Activated CD4-positive, CD25-positive, alpha-beta regulatory T cell treated with anti-CD3 and anti-CD28 coated beads, Interleukin-2, amount 50 U/mL, for 24 hours (primary cell): ENCODE measurements at regions not wholly inside any gene's neighbourhood (a gene's known extent, or its start where the extent isn't known, plus 50 kb on each side); places are given as distances from the start of the nearest gene placed in this dataset.

Experiments used
- ATAC-seq, 2 donors: fragments of 150-1000 bp; cut with Tn5 transposase; one replicate each; pipeline ENCODE4 v1.10.0; 2021; ENCODE audit warnings: mild to moderate bottlenecking in 1 of 2, moderate library complexity in 1 of 2

DNA sequence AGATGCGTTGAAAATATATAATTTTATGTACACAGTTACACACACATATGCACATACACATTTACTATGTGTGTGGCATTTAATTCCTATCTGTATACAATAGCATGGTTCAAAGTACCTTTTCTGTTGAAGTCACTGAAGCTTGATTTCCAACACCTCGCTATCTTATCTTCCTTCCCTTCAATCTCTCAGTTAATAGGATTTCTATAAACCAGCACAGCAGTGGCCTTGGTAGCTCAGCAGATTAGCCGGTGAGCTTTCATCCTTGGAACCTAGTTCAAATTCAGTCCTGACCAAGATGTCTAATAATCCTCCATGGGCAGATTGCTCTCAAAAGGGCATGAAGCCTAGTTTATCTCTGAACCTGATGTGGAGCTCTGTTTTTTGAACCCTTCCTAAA is 2389.5 kb downstream of the MAT2B start:
- ATAC-seq, result no peak

DNA sequence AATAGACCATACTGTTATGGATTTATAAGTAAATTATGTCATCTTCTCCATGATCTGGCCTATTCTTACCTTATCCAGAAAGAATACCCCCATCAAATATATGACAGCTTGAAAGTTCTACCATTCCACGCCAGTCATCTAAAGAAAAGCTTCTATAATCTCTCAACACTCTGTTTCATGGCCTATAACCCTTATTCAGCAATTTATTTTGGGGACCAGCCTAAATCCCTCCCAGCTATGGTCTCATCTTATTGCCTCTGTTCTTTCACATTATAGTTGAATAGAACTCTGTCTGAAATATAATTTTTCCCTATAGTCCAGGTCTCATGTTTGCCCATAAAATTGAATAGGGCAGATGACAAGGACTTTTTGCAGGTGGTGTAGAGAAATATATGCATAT is 2387.6 kb upstream of the WWC1 start:
- ATAC-seq, result no peak

DNA sequence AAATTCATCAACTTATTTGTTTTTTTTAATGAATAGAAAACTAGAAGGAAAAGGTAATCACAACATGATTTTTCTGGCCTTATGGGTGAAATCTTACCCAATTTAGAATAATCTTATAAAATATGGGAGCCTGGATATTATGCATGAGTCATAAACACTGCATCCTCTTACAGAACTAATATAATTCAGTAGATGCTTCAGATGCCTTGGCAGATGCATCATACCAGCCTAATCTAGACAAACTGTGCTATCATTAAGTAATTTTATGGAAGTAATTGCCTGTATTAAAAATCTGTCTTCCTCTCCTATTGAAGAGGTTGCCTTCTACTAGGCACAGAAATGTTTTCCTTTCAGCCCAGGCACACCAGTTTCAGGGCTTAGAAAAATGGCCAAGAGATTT is 2384.6 kb upstream of the WWC1 start:
- ATAC-seq, result no peak

DNA sequence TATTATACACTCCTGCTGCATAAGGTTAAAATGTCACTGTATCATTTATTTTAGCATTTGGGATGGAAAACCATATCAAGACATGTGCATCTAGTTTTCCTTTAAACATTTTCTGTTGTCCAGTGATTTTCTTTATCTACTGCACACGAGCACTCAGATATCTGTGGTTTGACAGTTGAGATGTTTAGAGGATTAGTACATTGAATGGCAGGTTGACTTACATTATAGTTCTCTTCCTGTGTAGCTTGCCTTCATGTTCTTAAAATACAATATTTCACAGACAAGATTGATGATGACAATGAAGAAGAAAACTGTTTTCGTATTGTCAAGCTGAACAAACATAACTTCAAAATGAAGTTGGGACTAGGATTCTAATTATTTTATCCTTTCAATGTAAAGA is 2378.4 kb upstream of the WWC1 start:
- ATAC-seq, result no peak

DNA sequence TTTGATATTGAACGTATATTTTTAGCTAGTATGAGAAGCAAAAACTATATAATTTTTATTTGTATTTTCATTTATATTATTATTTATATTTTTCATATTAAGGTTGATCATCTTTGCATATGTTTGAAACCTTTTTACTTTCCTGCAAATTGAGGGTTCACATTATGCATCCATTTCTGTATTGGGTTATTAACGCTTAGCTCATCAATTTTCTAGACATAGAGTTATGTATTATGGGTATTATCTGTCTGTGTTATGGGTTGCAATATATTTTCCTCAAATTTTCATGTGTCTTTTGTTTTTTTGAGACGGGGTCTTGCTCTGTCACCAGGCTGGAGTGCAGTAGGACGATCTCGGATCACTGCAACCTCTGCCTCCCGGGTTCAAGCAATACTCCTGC is 2377.0 kb upstream of the WWC1 start:
- no peak for ATAC-seq

DNA sequence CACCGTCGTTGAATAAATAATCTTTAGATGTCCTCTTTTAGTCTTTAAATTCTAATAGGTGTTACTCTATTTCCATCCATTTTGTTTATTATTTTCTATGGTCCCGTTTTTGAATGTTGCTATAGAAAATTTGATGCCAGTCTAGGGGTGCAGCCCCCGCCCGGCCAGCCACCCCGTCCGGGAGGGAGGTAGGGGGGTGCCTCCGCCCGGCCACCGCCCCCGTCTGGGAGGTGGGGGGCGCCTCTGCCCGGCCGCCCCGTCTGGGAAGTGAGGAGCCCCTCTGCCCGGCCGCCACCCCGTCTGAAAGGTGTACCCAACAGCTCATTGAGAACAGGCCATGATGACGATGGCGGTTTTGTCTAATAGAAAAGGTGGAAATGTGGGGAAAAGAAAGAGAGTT is 2372.2 kb upstream of the WWC1 start:
- ATAC-seq, result no peak

DNA sequence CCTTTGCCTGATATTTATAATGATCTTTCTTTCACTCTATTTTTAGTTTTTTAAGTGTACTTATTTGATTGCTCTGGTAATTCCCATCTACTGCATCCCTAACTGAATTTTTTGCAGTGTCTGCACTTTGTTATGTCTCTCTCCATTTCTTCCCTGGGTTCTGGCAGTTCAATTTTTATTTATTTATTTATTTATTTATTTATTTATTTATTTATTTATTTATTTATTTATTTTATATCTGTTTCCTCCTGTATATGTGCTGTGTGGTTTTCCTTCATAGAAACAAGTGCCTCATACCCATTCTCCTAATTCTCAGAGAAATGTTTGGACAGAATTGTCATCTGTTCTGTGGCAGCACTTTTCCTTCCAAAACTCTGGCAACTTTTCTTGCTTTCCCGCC is 2370.8 kb upstream of the WWC1 start:
- no peak for ATAC-seq

DNA sequence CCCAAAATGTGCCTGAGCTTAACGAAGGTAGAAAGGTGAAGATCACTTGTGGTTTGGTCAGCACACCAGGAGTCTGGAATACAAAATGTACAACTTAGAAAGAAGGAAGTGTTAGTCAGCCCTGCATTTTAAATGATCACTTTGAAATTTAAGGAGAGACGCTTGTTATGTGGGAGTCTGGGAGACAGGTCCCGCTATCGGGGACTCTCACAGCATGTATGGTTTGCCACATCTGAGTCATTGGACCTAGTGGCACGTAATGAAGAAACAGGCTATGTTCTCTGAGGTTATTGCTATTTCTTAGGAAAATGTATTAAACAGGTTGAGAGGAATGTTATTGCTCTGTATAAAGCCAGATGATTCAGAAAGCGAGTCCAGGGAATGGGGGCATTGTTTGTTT is 2362.5 kb upstream of the WWC1 start:
- ATAC-seq, result no peak

DNA sequence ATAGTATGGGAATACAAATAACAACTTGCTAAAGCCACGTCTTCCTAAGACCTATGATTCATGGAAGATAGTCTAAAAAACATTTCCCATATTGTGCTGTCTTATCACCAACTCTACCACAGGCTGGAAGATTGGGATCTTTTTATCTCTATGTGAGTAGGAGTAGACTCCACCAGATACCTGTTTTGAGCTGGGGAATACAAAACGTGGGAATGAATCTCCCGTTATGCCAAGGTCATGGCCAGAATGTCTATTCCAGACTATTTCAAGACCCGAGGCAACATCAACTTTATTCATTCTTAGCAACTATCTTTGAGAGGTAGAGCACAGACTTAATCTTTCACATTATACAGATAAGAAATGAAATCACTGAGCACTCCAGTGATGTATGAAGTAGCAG is 2350.9 kb upstream of the WWC1 start:
- no peak for ATAC-seq

DNA sequence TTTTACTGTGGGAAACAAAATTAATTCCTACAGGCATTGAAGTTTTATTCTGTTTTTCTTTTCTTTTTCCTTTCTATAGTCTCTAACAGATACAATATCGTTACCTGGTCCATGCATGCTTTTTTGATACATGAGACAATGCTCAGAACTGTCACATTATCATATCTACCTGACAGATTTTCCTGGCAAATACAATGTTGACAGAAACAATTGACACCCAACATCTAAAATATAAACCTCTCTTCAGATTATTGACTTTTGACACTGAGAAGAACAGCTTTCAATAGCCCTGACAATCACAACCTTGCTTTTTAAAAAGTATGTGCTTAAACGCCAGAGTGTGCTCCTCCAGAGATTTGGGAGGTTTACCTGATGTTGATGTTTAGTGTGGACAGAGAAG is 2334.6 kb upstream of the WWC1 start:
- ATAC-seq, result no peak

DNA sequence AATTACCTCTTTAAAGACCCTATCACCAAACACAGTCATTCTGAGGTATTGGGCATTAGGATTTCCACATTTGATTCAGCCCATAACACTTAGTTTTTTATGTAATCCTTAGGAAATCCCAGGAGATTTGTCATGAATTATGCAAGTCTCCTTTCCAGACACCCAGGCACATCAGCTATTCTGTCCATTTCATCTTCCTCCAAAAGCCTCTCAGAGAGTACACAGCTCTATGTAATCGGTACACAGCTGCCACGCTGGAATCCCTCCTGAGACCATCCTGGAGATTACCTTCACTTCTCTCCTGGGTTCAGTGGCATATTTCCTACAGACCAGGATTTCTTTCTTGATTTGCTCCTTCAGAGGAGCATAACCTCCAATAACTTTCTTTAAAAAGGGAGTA is 2309.8 kb upstream of the WWC1 start:
- ATAC-seq, result no peak

DNA sequence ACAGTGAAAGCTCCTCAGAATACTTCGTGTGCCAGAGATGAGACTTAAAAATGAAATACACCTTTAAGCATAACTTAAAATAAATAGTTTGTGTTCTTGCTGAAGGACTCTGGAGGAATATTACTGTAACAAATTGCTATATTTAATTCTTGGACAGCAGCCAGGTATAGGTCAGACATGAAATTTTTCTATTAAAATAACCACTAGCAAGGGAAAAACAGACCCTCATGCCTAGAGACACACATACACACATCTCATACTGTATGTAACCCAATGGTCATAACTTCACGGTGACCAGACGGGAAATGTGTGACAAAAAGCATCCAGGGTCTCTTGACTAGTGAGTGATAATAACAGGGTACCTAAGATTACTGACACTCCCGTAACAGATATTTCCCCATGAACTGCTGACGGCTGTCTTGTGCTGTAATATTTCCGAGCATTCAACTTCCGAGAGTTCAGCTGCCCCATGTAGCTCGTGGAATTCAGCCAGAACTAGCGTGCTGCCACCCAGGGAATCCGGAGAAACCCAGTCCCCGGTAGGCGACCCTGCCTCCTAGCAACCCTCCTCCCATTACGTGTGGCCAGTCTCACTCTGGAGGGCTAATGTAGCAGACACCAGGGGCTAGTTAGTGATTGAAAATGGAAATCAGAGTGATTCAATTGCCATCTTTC is 2295.1 kb upstream of the WWC1 start:
- ATAC-seq, result no peak

DNA sequence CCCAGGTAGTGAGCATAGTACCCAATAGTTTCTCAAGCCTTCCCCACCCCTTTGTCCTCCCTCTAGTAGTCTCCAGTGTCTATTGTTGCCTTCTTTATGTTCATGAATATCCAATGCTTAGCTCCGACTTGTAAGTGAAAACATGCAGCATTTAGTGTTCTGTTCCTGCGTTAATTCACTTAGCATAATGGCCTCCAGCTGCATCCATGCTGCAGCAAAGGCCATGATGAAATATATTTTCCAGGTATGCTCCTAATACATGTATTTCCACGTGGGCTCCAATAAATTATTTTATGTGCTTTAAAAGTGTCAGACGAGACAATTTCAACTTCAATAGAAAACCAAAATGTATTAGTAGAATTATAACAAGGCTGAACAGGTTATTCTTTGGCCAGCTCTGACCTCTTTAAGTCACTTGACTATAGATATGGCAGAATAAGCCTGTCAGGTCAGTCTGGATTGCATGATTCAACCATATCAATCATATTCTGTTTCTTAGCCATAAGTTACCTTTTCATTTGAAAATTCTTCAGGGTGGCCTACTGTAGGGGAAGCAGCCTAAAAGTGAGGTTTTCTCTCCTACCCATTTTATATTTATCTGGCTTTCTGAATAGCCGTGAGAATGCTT is 2291.6 kb upstream of the WWC1 start:
- no peak for ATAC-seq

DNA sequence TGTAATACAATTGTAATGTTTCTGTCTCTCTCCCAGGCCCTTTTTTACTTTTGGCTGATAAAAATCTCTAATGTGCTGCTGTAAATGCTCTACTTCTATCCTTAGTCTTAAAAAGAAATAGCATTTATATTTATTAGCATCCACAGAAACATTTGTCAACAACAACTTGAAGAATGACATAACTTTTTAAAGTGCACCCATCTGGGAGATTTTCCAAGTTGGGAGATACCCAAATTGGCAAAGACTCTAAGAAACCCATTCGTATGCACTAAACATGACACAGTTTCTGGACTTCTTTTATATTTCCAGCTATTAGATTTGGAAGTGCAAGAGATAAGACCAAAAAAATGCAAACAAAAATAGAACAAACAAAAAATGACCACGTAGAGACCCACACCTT is 2287.4 kb upstream of the WWC1 start:
- ATAC-seq, result no peak

DNA sequence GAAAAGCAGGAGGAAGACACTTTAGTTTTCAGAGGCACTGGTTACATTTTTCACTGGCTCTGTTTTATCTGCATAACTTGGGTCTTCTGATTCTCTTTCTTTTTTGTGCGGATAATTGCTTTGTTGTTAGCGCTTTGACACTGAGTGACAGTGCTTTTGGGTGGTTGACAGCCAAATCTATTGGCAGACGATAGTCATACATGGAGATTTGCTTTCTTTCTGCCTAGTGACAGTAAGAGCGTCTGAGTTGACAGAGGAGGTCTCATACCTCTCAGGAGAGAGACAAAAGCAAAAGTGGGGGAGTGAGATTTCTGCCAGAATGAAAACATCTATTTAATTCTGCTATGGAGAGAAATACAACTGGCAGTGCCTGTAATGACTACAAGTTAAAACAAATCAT is 2278.0 kb upstream of the WWC1 start:
- ATAC-seq, result no peak

DNA sequence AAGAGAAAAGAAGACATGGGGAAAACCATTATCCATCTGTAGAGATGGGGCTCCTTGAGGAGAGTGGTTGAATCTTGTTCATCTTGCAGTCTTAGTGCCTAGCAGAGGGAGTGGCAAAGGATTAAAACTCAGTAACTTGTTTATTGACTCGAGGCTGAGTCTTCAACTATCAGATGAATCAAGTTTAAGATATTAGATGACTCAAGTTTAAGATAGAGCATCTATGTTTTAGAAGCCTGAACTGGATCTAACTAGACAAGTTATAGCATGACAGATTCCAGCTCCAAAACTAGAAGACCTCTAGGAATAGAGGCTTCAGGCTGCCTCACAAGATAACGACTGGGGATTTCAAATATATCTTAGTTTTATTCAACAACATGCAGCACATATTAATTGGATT is 2277.2 kb upstream of the WWC1 start:
- ATAC-seq, result no peak

DNA sequence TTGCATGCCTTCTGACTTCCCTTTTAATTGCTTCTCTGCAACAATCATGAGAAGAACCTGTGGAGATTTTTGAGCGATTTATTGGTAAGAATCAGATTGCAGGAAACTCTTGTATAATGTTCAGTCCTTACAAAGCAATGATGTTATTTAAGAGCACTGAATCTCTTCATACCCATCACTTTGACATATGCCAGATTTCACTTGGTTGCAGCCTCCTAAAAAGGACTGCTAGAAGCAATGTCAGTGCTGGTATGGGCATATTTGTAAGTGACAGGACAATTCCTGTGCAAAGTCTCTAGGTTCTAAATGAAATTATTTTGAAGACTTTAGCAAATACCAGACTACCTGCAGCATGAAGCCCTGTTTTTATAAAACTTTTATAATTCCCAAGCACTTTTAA is 2272.7 kb upstream of the WWC1 start:
- ATAC-seq, result no peak

DNA sequence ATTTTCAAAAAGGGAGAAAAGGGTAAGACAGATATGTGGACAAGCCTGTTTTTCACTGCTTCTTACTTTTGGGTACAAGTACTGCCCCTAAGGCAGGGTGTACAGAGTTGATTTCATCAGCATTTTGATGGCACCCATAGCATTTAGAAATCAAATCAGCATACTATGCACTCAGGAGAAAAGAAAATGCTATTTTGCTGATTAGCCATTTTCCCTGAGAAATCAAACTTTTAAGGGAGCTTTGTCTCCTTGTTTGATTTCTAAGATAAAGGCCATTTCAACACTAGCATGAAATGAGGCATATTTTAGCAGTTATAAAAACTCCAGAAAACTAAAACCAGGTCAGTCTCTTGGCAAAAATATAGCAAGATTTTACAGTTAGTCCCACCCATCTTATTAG is 2269.4 kb upstream of the WWC1 start:
- ATAC-seq, result no peak

DNA sequence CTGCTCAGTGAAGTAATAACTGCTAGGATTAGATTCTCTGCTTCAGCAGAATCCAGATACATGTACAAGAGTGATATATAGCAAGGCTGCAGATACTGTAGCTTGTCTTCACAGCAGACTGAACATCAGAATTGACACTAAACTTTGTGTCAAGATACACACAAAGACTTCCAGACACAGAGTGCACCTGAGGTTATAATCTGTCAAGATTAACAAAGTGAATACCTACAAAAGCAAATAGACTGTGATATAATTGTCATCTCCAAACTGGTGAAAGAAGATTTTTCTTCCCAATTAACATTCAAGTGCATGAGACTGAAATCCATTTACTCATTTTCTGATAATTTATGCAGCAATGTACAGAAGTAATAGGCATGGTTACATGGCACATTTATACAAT is 2266.5 kb upstream of the WWC1 start:
- no peak for ATAC-seq

DNA sequence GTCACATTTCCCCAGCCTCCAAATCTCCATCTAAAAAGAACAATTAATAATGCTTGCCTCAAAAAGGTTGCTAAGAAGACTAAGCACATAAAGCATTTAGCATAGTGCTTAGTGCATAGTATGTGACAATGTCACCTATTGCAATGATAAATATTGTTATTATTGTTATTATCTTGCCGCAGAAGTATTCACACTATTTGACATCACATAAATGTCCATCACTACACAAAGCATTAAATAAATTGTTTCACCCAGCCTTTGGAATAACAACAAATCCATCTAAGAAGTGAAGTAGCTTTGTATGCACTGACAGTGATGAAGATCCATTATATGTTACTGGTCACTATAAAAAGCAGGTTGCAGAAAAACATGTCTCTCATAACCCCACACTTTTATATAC is 2263.9 kb upstream of the WWC1 start:
- no peak for ATAC-seq

DNA sequence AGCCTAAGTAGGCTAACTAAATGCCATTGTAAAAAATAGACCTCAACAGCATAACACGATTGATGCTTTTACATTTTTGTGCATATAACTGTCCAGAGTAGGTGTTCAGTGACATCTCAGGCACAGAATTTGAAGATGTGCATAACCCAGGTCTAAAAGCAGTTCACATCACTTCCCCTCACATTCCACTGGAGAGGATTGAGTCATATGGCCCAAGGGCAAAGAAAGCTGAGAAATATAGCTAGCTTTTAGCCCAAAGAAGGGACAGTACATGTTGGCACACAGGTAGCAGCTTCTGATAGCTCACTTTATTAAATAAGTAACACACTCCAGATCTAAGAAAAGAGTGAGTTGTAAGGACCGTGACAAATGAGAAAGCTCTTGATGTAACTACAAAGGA is 2259.5 kb upstream of the WWC1 start:
- no peak for ATAC-seq

DNA sequence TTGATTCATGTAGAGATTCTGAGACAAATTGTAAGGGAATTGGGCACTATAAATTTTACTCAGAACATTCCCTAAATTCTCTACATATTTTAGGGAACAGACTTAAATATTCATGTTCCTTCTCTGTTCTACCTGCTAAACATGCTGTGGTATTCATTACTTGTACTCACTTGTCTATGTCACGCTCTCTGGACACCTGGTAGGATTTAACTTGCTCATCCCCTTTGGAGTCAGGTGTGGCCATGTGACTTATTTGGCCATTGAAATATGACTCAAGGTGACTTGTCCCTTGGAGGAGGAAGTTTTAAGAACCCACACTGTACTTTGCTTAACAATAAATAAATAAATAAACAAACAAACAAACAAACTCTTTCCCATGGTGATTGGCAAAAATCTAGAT is 2258.8 kb upstream of the WWC1 start:
- ATAC-seq, result no peak

DNA sequence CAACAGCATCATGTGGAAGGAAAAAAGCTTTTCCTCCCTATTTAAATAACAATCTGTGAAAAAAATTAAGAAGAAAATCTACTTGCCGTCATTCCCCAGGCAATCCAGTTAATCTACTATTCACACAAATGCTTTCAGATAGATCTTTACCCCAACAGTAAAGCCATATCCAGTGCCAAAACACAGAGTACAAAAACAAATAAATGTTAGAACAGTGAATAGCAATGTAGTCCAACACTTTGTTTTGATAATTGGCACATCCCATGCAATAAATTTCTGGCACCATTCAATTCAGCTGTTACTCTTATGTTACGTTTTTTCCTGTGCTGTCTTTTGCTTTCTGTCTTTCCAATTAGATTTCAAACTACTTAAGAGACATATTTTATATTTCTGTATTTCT is 2245.5 kb upstream of the WWC1 start:
- no peak for ATAC-seq

DNA sequence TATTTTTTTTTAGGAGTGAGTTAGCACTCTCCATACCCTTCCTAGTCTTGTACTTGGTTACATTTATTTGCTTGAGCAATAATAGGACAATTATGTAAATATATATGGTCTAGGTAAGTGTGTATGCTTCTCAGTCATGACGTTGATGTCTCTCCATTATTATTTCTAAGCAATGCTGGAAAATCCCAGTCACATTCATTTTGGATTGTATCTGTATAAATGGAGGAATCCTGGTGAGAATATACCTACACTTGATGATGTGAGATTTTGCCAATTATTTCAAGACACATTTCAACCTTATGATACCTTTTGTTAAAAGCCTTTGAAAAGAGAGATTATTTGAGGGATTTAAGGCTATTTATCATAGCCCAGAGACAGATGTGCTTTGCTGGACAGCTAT is 2244.5 kb upstream of the WWC1 start:
- no peak for ATAC-seq

DNA sequence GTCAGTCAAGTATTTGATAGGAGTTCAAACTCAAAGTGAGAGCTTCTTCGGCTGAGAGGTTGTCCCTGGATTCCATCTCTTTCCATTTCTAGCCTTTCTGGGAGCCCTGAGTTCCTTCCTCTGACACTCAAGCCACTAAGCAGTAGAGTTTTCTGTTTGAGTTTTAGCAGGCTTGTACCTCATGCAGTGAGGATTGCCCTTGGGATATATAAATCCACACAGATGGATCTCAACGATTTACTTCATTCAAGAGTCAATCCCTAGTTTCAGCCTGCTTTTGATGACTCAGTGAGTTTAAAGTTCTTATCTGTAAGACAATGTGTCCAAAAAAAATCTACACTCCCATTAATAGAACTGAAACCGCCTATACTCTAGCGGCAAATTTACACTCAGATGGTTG is 2240.9 kb upstream of the WWC1 start:
- ATAC-seq, result no peak
